DMS79 (cell line): ENCODE measurements at regions not wholly inside any gene's neighbourhood (a gene's known extent, or its start where the extent isn't known, plus 50 kb on each side); places are given as distances from the start of the nearest gene placed in this dataset.

Source experiments
- DNase-seq: peaks from one replicate; lab custom pipeline; 2025; lab: John Stamatoyannopoulos, UW

DNA sequence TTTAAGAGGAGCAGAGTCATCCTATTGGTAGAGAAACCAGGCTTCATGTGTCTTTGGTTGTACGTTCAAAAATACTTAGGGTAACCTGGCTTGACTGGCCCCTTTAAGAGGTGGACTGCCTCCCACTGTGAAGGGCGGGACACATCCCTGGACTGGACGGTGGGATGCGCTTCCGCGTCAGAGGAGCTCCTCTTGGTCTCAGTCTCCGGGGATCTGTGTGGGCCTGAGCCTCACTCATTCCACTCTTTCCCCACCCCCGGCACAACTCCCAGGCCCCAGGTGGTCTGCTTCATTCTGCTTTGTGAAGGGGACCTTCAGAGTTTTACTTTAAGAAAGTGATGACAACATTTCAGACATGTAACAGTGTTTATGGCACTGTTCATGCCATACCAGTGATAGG, 601.1 kb downstream of the IRX1 start:
- no peak for DNase-seq

DNA sequence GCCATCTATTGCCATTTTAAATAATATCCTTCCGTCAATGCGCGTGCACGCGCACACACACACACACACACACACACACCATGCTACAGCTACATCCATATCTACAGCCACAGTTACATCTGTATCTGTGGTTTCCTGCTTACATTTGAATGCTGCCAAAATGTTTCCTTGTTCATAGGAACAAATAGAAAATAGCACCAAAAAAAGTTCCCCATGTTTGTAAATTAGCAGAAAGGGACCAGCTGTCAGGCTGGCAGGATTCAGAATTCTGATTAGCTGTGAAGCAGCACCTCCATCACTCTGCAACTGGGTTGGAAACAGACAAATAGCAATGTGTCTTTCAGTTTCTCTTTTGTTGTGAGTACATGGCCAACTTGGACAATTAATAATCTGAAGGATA, 601.5 kb downstream of the IRX1 start:
- DNase-seq = no peak

DNA sequence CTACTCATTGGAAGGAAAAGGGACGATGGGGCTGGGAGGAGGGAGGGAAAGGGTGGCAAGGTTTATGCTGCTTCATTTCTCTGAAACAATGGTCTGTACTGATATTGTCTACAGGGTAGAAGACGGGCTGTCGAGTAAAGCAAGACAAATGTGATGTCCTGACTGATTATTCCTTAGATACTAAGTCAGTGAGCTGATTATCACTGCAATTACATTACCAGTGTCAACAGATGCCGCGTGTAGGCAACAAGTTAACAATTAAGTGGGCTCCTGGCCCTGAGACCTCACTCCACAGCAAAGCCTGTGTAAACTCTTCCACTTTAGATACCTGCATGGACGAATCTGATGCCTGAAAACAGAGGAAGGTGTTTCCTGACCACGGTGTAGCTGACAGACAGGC, 602.8 kb downstream of the IRX1 start:
- DNase-seq = no peak

DNA sequence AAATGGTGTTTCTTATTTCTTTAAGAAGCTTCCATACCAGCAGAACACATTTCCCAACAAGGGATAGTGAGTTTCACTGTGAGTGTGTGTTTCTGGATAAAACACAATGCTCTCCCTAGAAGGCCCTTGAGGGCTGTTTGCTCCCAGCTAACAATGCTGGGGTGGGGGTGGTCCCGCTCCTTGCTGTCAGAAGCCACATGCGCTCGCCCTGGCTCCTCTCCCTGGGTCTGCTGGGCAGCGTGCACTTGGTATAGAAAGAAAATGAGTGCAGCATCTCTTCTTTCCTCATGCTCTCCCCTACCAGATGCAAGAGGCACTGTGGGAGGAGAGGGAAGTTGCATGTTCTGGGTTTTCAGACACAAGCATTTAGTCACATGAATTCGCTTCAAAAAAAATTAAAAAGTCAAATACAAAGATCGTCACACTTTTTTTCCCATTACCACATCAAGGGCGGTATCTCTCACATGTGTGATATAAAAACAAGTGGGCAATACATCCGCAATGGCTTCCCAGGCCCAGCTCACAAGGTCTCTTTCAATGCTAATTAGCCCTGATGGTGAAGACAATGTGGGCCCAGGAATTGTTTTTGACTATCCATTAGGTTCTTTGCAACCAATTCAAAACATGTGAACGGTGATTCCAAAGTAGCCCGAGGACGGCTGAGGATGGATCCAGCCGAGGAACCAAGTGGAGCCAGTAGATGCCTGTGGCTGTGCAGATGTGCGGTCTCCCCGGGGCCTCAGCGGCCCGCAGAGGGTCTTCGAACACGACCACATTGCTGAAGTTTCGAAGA, 603.6 kb downstream of the IRX1 start:
- no peak for DNase-seq

DNA sequence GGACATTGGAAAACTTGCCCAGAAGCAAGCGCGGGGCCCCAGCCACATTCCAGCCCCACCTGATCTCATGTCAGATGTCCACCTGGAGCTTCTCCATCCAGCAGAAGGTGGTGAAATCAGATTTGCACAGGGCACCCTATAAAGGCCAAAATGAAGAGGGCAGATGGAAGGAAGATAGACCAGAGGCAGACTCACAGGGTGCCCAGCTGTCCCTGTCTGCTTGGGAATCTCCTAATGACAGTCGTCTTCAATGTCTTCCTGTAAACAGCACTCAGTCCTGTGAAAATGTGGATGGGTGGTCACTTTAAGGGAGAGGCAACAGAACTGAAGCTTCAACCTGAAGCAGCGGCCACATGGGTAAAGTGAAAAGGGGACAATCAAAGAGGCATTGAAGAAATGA, 607.5 kb downstream of the IRX1 start:
- DNase-seq = no peak

DNA sequence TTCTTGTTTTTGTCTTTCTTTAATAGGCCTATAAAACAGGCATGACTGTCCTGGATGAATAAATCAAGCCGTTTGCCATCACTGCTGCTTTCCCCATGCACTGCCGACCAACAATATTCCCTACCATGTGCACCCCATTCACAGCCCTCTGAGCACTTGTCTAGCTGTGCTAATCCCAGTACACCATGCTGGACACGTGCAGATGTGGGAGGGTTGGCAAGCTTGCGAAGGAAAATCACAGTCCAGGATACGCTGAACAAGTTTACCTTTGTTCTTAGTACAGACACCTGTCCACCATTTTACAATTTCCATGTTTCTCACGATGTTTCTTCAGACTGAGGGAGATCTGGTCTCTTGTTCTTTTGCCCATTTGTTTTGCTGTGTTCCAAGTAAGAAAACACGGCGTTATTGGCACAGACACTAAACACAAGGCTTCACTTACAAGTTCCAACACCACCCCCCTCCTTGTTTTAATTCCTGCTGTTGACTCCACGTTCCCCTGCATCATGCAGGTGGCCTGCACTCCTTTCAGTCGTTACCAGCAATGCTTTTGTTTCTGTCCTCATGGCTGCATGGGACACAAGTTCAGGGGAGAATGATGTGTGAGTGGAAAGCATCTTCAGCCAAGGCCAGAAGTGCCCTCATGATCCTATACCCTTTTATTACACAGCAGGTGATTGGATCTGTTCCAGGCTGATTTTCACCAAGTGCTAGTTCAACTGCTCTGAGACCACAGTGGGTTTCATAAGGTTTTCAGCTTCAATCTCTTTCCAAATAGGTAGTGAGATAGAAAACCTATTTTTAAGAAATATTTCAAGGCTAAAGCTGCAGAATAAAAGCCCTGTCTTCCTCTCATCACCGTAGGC, 608.9 kb downstream of the IRX1 start:
- DNase-seq = no peak

DNA sequence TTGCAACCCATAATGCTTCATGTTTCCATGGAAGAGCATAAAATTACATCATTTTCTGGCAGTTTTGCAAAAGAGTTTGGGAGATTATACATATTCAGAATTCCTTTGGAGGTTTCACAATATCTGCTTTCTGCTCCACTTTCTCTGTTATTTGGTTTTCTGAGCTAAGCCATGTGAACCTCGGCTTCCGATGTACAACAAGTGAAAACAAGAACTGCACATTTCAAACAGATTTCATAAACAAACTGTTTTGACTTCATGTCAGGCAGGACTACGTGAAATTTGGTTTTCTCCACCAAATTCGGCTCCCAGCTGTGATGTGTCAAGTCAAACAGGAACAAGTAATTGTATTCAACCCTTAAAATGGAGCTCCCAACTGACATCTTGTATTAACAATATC, 609.8 kb downstream of the IRX1 start:
- DNase-seq = no peak

DNA sequence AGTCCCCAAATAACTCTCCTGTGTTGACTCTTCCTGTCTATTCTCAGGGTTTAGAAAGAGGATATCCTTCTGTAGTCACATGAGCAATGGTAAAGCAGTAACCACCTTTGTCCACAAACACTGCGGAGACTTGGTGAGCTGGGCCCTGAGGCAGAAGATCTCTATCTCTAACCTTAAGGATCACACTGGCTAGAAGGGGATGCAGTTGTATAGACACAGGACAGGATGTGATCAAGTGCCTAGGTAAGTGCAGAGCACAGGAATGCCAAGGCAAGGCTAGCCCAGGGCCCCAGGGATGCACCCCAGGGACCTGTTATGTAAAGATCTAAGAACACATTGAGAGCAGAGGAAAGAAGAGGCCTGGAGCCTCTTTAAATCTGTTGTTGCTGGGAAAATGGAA, 610.5 kb downstream of the IRX1 start:
- DNase-seq = no peak

DNA sequence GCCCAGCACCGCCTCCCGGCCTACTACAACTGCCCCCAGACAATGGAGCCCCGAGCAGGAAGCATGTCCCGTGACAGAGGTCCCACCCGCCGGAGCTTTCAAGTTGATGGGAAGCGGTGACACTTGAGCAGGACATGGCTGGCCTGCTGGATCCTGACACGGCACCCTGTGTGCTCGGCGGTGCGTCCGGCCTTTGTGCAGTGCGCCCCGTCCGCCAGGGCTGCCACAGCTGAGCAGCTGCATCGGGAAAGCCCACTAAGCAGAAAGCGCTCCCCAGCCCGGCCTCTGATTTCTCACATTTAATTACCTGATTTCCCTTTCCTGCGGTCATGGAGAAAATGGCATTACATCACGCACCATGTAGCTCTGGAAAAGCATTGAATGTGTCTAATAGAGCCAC, 611.9 kb downstream of the IRX1 start:
- no peak for DNase-seq

DNA sequence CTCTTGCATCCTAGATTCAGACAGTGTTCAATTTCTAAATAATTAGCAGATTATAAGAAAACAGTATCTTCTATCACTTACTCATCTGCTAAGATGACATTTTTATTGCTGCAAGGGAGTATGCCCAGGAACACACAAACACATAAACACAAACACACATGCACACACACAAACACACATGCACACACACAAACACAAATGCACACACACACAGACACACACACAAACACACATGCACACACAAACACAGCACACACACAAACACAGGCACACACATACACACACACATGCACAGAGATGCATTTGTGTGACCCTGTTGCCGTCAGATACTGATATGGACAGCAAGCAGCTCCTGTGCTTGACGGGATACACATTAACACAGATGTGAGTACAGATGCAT, 612.9 kb downstream of the IRX1 start:
- DNase-seq = no peak

DNA sequence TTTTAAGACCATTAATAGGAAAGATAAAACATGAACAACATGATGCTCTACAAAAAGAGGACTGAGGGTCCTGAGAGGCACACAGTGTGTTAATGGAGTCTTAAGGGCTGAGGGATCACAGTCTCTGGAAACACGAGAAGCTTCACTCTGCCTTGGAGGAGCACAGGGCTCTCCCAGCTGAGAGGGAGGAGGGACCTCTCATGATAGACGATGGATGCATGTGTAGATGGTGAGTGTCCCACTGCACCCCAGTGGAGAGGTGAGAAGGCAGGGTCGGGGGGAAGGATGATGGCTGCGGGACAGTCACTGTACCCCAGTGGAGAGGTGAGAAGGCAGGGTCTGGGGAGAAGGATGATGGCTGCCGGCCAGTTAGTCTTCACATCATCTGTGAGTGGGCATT, 613.4 kb downstream of the IRX1 start:
- DNase-seq = no peak

DNA sequence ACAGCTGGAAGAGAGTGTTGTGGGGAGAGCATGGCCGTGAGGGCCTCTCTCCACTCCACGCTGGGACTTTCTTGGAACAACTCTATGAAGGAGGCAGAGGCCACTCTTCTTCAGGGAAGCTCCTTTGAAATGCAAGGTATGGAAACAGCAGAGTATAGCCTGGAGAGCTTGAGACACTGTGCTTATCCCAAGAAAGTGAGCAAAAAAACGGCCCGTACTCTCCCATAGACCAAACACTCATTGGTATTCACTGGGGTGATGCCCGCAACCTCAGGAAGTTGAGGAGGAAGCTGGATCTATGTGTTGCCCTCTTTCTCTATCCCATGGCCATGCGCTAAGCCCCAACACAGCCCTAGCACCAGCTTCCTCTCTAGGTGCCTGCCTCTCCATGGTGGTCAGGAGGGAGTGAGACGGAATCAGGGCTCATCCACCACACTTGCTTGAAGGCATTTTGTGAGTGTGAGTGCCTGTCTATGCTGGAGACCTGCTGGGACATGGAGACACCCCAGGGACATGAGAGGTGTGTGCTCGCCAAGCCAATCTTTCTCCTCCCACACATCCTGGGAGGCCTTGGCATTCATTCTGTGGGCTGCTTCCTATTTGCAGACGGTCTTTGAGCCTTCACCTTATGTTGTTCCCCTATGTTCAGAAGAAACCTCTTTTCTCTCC, 616.6 kb downstream of the IRX1 start:
- DNase-seq = no peak

DNA sequence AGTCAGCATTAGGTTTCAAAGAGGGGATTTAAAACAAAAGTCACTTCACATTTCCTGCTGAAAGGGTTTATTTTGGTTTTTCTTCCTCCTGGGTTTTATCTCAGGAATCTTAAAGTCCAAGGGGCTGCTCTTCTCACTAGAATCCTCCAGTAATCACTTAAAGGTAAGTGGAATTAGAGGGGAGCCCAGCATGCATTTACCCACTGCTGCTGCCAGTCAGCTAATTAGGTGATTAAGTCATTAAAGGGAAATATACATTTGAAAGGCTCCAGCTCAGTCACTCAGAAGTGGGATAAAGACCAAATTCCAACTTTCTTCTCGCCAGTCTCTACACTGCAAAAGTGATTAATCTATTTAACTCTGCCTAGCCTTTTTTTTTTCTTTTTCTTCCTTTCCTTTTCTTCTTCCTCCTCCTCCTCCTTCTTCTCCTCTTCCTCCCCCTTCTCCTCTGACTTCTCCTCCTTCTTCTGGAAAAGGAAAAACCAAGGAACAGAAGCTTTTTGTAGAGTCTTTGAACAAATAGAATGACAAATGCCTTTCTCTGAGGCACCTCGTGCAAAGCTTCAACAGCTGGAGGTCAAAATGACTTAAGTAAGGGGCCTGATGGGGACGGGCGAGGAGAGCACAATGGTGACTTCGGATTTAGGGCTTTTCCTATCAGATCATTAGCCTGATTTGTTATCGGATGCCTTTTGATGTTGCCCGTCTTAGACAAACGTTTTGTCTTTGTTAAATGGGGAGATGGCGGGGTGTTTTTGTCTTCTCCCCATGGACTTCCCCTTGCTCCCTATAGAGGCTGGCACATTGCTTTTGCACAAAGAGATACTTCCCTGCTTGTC, 617.6 kb downstream of the IRX1 start:
- no peak for DNase-seq

DNA sequence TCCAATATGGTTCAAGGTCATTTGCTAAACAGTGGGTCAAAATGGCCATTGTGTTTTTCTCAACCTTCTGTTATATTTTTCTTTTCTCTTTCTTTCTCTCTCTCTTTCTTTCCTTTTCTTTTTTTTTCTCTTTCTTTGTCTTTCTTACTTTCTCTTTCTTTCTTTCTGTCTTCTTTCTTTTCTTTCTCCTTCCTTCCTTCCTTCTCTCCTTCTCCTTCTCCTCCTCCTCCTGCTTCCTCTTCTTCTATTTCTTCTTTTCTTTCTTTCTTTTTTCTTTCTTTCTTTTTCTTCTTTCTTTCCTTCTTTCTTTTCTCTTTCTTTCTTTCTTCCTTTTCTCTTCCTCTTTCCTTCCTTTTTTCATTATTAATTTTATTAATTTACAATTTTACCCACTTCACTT, 619.5 kb downstream of the IRX1 start:
- DNase-seq = no peak

DNA sequence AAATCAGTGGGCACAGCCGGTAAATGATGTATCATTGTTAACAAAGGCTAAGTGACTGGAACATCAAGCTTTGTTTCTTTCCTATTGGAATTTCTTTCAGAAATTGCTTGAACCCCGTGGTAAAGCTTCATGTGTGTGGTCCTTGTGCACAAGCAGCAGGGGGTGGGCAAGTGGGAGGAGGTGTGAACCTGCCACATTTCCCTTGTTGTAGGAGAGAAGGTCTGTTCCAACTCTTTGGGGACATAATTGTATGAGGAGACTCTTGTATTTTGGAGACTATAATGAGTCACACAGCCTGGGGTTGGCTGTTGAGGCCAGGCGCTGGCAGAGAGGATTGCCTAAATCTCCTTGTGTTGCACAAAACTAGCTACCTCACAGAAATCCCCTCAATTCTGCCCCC, 620.5 kb downstream of the IRX1 start:
- DNase-seq = no peak

DNA sequence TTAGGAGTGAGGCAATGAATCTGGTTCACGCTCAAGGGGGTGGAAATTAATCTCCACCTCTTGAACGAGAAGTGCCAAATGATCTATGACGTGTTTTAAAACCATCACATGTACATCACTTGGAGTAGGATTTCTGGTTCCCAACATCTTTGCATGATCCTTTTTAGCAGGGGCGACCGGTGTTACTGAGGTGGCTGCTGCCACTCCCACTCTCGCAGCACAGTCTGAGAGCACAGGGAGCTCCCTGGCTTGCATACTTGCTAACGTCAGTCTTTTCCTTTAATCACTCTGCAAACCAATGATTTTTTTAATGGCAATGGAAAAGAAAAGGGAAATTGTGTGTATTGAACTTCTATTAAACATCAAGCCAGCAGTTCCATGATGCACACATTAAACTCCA, 624.4 kb downstream of the IRX1 start:
- DNase-seq = no peak

DNA sequence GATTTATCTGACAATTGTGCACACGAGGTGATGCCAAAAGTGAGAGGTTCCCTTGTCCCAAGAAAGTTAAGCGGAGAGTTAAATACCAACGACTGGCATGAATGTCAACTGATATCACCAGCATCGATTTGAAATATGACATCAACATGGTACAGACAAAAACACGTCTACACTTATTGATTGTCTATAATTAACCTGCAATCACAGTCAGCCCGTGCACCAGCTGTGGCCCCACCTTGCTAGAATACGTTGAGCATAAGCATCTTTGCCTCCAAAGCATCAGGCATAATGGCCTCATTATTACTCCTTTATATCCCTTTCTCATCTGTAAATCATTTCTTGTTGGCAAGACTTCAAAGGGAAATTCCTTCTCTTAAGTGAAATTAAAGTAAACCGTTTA, 625.4 kb downstream of the IRX1 start:
- no peak for DNase-seq

DNA sequence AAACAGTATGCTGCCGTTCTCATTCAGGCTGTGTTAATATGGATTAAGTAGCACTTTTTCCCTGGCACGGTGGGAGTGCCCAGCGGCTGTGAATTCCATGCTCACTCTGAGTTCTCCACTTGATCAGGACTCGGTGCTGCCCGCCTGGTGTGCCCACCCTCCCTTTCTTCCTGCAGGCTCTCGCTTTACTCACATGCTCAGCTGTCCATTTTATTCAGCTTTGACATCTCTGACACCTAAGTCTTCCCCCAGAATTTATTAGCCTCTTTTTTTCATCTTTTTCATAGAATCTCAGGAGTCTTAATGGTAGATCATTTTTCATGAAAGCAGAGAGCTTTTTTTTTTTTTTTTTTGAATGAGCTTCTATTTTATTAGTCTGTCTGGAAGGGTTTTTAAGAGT, 626.5 kb downstream of the IRX1 start:
- no peak for DNase-seq

DNA sequence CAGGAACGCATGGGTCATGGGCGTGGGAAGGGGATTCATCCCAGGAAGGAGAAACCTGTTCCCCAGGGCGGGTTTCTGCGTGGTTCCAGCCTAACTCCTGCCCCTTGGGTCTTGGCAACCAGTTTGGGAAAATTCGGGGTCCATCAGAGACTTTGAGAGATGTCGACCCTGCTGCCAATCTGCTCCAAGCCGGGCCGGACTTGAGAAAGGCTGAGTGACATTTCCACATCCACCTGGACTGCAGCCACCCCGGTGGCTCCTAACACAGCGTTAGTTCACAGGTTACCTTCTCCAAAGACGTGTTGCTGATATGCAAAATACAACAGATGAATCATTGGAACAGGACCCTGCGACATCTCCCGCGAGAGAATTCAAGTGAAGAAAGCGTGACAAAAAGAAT, 627.2 kb downstream of the IRX1 start:
- no peak for DNase-seq

DNA sequence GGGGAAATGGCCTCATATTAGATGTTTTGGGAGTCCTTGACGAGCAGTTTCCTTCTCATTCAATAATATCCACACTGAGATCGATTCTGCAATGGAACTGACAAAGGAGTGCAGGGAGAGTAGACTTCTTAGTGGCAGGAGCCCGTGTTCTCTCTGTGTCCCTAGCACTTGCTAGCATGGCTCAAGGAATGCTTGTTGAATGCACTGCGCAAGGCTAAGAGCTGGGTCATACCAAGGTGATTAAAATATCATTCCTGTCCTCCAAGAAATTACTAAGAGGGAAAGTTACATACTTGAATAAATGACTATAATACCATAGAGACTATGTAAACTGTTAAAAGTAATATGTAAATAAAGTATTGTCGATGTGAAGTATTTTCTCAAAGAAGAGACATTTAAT, 630.1 kb downstream of the IRX1 start:
- DNase-seq = no peak

DNA sequence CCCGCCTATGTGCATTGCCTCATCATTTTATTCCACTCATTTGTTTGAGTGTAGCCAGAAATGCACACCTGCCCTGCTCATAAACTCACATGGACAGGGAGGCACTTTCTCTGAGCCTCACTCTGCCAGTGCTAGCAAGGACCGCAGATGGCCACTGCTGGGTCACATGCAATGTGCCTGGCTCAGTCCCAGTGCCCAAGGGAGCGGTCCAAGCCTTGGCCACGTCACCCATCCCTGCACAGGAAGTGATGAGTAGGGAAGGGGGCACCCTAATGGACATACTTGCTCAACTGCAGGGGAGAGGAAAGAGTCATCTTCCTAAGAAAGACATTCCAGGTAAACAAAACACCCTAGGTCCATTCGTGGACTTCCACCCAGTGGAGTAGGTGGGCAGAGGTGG, 630.9 kb downstream of the IRX1 start:
- no peak for DNase-seq

DNA sequence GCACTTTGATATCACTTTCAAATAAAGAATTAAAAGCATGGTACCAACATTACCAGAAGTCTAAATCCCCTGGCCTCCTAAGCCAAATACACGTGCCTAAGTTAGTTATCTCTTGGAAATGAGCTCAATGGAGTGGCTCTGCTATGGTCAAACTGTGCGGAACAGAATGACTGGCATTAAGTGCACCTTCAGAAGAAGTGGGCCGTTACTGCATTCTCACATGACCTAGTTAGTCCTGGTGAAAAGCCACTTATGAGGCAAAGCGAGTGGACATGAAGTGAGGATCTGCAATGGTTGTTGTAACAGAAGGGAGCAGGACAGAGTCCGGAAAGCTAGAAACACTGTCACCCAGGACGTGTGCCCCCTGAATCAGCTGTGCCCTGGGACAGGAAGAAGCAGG, 633.1 kb downstream of the IRX1 start:
- no peak for DNase-seq
